CD4-positive, alpha-beta T cell treated with Interleukin-4 for 1 hour (primary cell): ENCODE measurements at regions not wholly inside any gene's neighbourhood (a gene's known extent, or its start where the extent isn't known, plus 50 kb on each side); places are given as distances from the start of the nearest gene placed in this dataset.
A peak's percentile ranks its signal among the peaks of the same experiment; 100 is the strongest.
"Not testable (repeated sequence)": the region's sequence is repeated elsewhere in the genome, so short reads cannot be mapped to it uniquely, and the experiment has no call there.

Source experiments
- DNase-seq, 2 donors: peaks; one replicate each; pipeline ENCODE4 v3.0.0-alpha.2; 2020 to 2022

- no peak for DNase-seq
Measured at GRCh38 chr13:21883713-21884112, 212.8 kb downstream of the FGF9 start.

- DNase-seq, result no peak
Measured at GRCh38 chr13:21884299-21884909, 213.5 kb downstream of the FGF9 start.

GRCh38 chr13:21884965-21885567, 214.2 kb downstream of the FGF9 start:
- no peak for DNase-seq

DNA sequence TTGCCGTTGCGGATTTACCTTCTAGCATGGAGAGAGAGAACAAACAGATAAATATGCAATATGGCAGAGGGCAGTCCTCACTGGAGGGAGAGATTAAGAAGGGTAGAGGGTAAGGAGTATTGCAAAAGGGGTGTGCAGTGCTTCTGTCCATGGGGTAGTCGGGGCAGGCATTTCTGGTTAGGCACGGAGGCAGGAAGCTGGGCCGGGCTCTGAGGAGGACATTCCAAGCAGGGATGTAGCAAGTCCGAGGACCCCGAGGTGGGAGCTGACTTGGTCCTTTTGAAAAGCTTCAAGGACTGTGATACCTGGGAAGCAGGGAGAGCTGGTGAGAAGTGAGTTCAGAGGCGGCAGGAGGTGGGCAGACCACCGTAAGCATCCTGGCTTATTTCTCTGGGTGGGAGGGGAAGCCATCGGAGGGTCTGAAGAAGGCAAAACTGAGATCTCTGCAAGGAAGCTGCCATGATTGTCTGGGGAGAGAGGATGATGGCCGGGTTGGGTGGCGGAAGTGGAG, 214.9 kb downstream of the FGF9 start:
- no peak for DNase-seq

DNA sequence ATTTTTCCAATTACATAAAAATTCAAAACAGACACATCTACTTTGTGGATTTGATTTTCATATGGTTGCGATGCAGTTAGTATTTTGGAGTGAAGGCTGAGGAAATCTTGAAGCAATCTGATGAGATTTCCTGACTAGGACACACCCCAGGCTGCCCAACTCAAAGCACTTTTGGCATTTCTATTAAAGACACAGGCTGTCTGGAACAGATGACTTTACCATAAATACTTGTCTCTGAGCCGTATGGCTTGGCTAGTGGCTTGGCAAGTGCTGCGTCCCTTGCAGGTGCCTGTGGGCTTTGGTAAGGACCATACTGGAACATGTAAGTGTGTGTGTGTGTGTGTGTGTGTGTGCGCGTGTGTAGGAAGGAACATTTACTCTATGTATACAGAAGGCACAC, 218.8 kb downstream of the FGF9 start:
- no peak for DNase-seq

GRCh38 chr13:21890220-21890619, 219.3 kb downstream of the FGF9 start:
- DNase-seq, result not testable (repeated sequence)

GRCh38 chr13:21894091-21894490, 223.2 kb downstream of the FGF9 start:
- DNase-seq, result no peak

DNA sequence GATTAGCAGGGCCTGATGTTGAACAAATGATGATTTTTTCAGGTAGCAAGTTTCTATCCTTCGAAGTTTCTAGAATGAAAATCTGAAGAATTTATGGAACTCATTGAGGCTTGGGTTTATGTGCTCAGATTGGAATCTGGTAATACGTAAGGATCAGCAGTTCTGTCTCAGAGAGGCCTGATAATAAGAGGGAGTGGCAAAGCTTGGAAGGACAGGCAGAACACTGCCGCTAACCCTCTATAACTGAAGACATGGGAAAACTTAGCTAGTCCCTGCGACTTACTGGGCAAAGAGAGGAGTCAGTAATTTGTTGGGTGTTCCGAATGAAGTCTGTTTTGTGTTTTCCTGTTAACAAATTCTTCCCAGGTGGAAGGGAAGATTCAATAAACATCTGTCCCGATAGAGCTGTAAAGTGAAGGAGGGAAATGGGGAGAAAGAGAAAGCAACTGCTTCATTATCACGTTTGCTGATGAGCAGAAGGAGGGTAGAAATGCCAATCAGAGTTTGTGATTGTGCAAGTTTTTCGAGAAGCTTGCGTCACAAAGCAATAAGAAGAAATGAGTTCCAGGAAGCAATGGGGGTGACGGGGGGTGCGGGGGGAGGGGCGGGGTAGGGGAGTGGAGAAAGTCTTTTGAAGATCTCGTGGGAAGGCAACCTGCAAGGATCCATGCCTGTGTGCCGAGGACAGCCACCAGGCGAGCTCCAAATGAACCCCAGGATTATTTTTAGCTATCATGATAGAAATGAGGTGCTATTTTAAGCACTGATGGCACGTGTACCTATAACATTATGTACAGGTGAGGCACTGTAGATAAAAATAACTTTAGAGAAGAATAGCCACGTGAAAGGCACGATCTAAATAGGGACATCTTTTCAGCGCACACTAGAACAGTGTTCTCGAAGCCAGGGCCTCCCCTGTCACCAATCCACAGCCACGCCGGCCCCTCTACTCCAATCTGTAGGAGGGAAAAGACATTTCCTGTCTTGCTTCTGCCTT, 224.1 kb downstream of the FGF9 start:
- DNase-seq, result no peak

GRCh38 chr13:21895779-21896178, 224.9 kb downstream of the FGF9 start:
- DNase-seq, result no peak

DNA sequence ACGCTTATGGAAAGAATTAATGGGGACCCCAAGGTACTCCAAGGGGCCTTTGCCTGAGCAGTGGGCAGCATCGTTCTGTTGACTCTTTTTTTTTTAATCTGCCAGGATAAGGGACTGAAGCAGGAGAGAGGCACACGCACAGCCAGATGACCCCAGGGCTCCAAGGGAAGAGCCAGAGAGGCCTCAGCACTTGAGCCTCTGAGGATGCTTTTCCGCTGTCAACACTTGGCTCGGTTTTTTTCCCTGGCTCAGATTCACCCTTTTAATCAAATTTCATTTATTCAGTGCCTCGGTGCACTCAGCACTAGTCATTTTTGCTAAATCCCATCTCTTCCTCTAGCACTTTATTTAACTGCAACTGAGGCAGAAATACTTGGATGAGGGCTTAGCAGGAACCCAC, 226.3 kb downstream of the FGF9 start:
- no peak for DNase-seq

GRCh38 chr13:21898459-21898858, 227.6 kb downstream of the FGF9 start:
- DNase-seq, result no peak

GRCh38 chr13:21898945-21899344, 228.1 kb downstream of the FGF9 start:
- no peak for DNase-seq

DNA sequence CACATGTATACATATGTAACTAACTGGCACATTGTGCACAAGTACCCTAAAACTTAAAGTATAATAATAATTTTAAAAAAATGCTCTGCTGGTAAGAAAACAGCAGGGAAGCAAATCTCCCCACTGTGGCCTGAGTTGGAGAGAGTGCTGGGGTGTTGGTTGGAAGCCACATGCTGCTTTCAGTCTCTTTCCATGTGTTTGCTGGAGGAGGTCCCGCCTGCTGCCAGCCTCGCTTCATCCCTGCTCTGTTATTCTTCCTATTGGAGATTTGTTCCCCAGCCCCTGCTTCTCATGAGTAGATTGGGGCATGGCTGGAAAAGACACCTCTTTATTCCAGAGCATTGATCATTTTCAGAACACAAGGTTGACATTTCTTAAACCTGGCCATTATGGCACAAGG, 230.5 kb downstream of the FGF9 start:
- no peak for DNase-seq

DNA sequence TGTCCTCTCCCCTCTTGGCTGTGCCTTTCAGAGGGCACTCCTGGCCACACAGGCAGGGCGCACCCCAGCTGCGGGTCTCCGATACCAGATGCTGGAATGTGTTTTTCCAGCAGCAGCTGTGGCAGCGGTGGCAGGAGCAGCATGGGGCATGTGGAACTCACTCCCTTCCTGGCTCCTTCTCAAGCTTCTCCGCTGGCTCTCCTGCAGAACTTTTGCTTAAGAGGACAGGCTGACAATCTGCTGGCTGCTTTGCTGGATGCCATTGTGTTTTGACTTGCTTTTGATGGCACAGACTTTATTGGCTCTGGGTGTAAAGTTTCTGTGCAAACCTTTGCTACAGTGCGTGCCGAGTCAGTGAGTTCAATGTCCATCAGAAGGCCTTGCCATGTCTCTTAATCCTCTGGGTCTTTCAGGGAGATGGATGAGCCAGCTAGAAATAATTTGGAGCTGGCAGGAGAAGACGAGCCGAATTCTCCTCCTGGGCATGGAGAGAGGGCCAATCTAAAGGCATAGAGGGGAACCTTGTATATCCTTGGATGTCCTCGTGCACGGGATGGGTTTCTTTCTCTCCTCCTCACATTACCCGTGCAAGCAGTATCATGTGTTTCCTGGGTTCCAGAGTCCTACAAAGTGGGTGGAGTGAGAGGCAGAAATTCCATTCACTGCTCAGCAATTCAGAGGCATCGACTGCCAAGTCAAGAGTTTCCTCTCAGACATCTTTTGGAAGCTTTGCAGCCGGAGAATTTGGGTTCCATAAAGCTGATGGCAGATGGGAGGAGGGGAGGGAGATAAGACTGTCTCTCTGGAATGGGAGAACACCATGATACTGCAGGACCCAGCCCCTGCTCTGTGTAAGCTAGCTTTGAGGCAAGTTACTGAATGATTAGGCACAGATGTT, 231.2 kb downstream of the FGF9 start:
- DNase-seq, result no peak

DNA sequence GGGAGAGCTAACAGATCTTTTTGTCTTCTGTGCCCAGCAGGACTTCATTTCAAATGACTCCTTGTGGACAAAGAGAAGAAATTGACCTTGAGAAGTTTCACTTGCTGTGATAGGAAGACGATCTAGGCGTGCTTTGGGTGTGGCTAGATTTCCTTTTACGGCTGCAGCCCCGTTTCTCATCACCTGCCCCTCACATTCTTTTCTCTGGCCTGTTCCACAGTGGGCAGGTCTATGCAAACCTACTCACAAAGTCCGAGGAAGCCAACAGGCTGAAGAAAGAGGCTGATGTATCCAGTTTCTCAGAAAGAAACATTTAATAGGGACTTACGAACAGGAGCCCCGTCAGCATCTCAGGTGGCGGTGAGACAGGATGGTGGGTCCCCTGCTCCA, 231.8 kb downstream of the FGF9 start:
- no peak for DNase-seq

- DNase-seq, result no peak
Measured at GRCh38 chr13:21905486-21905885, 234.6 kb downstream of the FGF9 start.

GRCh38 chr13:21909331-21909730, 238.5 kb downstream of the FGF9 start:
- no peak for DNase-seq

GRCh38 chr13:21910546-21910945, 239.7 kb downstream of the FGF9 start:
- no peak for DNase-seq

GRCh38 chr13:21911646-21912298, 240.9 kb downstream of the FGF9 start:
- no peak for DNase-seq

DNA sequence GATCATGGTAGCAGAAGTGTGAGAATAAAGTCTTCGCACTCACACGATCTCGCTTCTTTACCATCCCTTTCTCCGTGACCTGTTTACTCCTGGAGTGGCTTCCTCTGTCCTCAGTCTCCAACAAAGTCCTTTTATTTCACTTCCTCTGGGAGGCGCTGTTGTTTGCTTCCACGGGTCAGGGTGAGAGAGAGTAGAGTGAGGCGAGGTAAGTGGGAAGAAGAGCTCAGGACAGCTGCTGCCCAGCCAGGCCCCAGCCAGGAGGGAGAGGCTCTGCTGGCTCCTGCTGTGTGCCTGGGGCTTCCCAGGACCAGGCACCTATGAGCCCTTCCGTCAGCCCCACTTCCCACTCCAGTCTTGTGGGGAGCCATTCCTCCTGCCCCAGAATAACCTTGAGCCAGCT, 242.1 kb downstream of the FGF9 start:
- DNase-seq, result peak in 1 of 2 donors; percentile 4

- DNase-seq, result no peak
Measured at GRCh38 chr13:21917086-21918015, 246.5 kb downstream of the FGF9 start.
